Sigmoid colon (tissue), 4 donors: ENCODE measurements at regions not wholly inside any gene's neighbourhood (a gene's known extent, or its start where the extent isn't known, plus 50 kb on each side); places are given as distances from the start of the nearest gene placed in this dataset.

Experiments
- CTCF ChIP-seq, 4 experiments: fragments of 450-650 bp in 3 of 4; fragments of 200-600 bp in 1 of 4; IDR thresholded peaks; one replicate each; pipeline ENCODE4 v1.5.1; 2016 to 2019; ENCODE audit warnings: antibody characterized with exemption in 4 of 4, mild to moderate bottlenecking in 3 of 4, moderate library complexity in 2 of 4
- EP300 ChIP-seq, 4 donors: sonication (generic); formaldehyde crosslinking; IDR thresholded peaks; one replicate each; pipeline ENCODE4 v1.6.1; 2017; ENCODE audit warnings: antibody characterized with exemption in 4 of 4
- POLR2A ChIP-seq, 2 donors: fragments of 450-650 bp; IDR thresholded peaks; one replicate each; pipeline ENCODE4 v1.6.1; 2016; ENCODE audit warnings: antibody characterized with exemption in 2 of 2, mild to moderate bottlenecking in 2 of 2, moderate library complexity in 2 of 2
- POLR2AphosphoS5 ChIP-seq, 4 donors: sonication (generic); formaldehyde crosslinking; IDR thresholded peaks; one replicate each; pipeline ENCODE4 v1.6.1; 2017; ENCODE audit warnings: antibody characterized with exemption in 4 of 4

DNA sequence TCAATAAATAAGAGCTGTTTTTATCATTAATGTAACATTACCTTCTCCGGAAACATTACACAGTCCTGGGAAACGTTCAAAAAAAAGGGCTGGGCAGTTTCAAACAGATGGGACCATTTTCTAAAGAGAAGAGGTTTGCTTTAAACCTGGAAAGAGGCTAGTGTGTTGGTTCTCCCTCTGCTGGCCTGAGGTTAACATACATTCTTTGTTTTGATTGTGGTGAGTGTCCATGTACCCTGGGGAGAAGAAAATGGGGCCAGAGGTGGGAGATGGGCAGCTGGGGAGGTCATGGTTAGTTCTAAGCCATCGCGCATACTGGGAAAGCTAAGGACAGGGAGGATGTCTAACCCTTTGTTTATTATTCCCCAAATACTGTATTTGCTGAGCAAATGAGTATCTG, 194.7 kb downstream of the CPEB2 start:
- TF ChIP-seq CTCF (IDR thresholded peaks at IDR 0.05) (no peak), POLR2A (IDR thresholded peaks at IDR 0.05) (no peak), POLR2AphosphoS5 (IDR thresholded peaks at IDR 0.05) (no peak), EP300 (IDR thresholded peaks at IDR 0.05) (no peak)
